ENCODE measurements at regions not wholly inside any gene's neighbourhood (a gene's known extent, or its start where the extent isn't known, plus 50 kb on each side); places are given as distances from the start of the nearest gene placed in this dataset.

- no peak for TF ChIP-seq ZBTB11 (tag by site-specific recombination; conservative IDR thresholded peaks at IDR 0.05; ENCODE audit: low read depth)
- TF ChIP-seq ZNF777 (tag by site-specific recombination; IDR thresholded peaks at IDR 0.05; ENCODE audit: borderline replicate concordance), result no peak
- TF ChIP-seq ZNF146 (tag by site-specific recombination; IDR thresholded peaks at IDR 0.05), result no peak
- TF ChIP-seq ZNF654 (tag by site-specific recombination; IDR thresholded peaks at IDR 0.05; ENCODE audit: low read depth), result no peak
- TF ChIP-seq SCRT2 (tag by site-specific recombination; IDR thresholded peaks at IDR 0.05), result no peak
Measured at GRCh38 chr2:53091183-53091582, 676.4 kb upstream of the CHAC2 start (continued).

GRCh38 chr2:53087874-53088461, 679.6 kb upstream of the CHAC2 start:
- ChIA-PET POLR2A (no interaction called here), CTCF (no interaction called here)
- Histone ChIP-seq H3K4me3 (ENCODE audit: low read depth, low read length) (no peak overlapping the region), H3K4me1 (ENCODE audit: control insufficient read depth, insufficient read depth, low read length) (no peaks in the 10 kb centered on the region), H3K9me3 (ENCODE audit: control insufficient read depth, insufficient read depth, low read depth, low read length) (no peaks in the 10 kb centered on the region), H3K36me3 (ENCODE audit: control insufficient read depth in 2 of 2, insufficient read depth in 1 of 2, low read length in 2 of 2) (no peaks in the 10 kb centered on the region), H3K27ac (ENCODE audit: extremely low read depth, low read depth, low read length) (no peak overlapping the region)
- TF ChIP-seq GLI4 (tag by site-specific recombination; IDR thresholded peaks at IDR 0.05), result no peak
- no peak for TF ChIP-seq ZNF175 (tag by site-specific recombination; IDR thresholded peaks at IDR 0.05)
- no peak for TF ChIP-seq GLI2 (tag by site-specific recombination; IDR thresholded peaks at IDR 0.05; ENCODE audit: borderline replicate concordance, low read depth)
- TF ChIP-seq ZSCAN5A (tag by site-specific recombination; IDR thresholded peaks at IDR 0.05), result no peak
- TF ChIP-seq ZBTB44 (tag by site-specific recombination; IDR thresholded peaks at IDR 0.05), result no peak
- TF ChIP-seq ZNF18 (tag by site-specific recombination; IDR thresholded peaks at IDR 0.05), result no peak
- TF ChIP-seq ZNF768 (tag by site-specific recombination; IDR thresholded peaks at IDR 0.05), result no peak
- no peak for TF ChIP-seq PRDM1 (tag by site-specific recombination; IDR thresholded peaks at IDR 0.05)
- TF ChIP-seq ZNF155 (tag by site-specific recombination; IDR thresholded peaks at IDR 0.05), result no peak
- TF ChIP-seq ZNF501 (tag by site-specific recombination; IDR thresholded peaks at IDR 0.05), result no peak
- TF ChIP-seq ZNF843 (tag by site-specific recombination; IDR thresholded peaks at IDR 0.05), result no peak
- TF ChIP-seq TRIM28 (IDR thresholded peaks at IDR 0.05; ENCODE audit: borderline replicate concordance, low read length), result no peak
- no peak for TF ChIP-seq ZNF677 (tag by site-specific recombination; IDR thresholded peaks at IDR 0.05)
- no peak for TF ChIP-seq ZNF645 (tag by site-specific recombination; IDR thresholded peaks at IDR 0.05)
